AG04449 (cell line): ENCODE measurements at regions not wholly inside any gene's neighbourhood (a gene's known extent, or its start where the extent isn't known, plus 50 kb on each side); places are given as distances from the start of the nearest gene placed in this dataset.
"Not testable (repeated sequence)": the region's sequence is repeated elsewhere in the genome, so short reads cannot be mapped to it uniquely, and the experiment has no call there.

Experiments used
- CTCF ChIA-PET: fragments of 350-600 bp; formaldehyde crosslinking; extraction: SDS; loops from one replicate; lab custom pipeline; 2021; ENCODE audit warnings: antibody characterized with exemption; lab: Yijun Ruan, JAX
- POLR2A ChIA-PET: fragments of 400-600, 350-600 bp; formaldehyde crosslinking; extraction: SDS; loops from one replicate; lab custom pipeline; 2020; ENCODE audit warnings: antibody characterized with exemption, inconsistent platforms; lab: Yijun Ruan, JAX
- DNase-seq: peaks from one replicate; pipeline ENCODE4 v3.0.0-alpha.2; 2010; ENCODE audit warnings: low read depth, low spot score
- H3K4me3 ChIP-seq: 2 replicates; pipeline ENCODE4 v1.5.1; 2011; ENCODE audit warnings: low read depth, mild to moderate bottlenecking, control low read depth, low read length
- TF ChIP-seq, protein P1 (sequence below): IDR thresholded peaks from one replicate; pipeline ENCODE4 v1.5.1; 2011; ENCODE audit warnings: mild to moderate bottlenecking, moderate library complexity, low read length, control low read depth, inconsistent platforms; ENCODE audit not compliant: insufficient read depth; ENCODE audit errors: missing control alignments

DNA sequence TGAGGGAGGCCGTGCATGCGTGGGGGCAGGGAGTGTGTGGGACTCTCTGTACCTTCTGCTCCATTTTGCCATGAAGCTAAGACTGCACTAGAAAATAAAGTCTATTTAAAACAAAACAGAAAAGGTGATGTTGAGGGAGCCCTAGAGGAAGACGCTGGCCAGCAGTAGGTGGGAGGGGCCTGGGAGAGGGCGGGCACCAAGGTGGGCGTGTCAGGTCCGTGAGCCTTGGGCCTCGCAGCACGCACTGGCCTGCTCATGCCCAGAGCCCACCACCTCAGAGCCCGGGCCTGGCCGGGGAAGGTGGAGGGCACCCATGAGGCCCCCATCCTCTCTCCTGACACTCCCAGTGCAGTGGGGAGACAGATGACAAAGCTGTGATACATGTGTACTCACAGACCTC, 5408.3 kb upstream of the TPTE start:
- H3K4me3 ChIP-seq, DNase-seq, POLR2A ChIA-PET, CTCF ChIA-PET: not testable (repeated sequence)

- CTCF ChIA-PET, DNase-seq, POLR2A ChIA-PET, H3K4me3 ChIP-seq: not testable (repeated sequence)
Observed at GRCh38 chr21:5114468-5114867, 5406.9 kb upstream of the TPTE start.

- CTCF ChIA-PET, POLR2A ChIA-PET, H3K4me3 ChIP-seq, DNase-seq: not testable (repeated sequence)
Observed at GRCh38 chr21:5114893-5115645, 5406.3 kb upstream of the TPTE start.

DNA sequence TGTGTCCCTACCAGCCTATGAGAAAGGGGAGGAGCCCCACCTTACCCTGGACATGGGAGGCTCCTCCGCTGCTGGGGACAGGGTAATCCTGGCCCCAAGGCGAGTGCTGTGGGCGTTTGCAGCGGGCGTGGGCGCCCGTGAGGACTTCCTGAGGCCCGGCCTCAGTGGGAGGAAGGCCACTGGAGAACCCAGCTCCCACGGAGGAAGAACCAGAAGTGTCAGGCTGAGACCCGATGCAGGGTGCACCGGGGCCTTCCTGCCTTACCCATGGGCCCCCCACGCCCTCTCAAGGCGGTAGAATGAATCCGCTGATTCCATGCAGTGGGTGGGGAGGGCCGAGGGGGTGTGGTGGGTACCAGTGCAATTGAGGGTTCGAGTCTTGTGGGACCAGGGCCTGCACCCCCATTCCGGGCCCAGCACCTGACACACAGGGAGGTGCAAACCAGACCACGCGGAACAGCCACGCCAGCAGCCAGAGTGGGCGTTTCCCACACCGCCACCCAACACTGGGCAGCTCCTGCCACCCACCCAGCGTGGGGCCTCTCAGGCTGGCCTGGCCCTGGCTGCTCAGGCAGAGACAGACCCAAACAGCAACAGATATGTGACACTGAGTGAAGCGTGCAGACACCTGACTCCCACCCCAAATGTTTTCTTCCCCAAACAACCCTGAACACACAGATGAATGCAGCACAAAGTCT, 5405.6 kb upstream of the TPTE start:
- CTCF ChIA-PET, DNase-seq, POLR2A ChIA-PET, H3K4me3 ChIP-seq: not testable (repeated sequence)

- POLR2A ChIA-PET, DNase-seq, CTCF ChIA-PET, H3K4me3 ChIP-seq: not testable (repeated sequence)
Observed at GRCh38 chr21:5116344-5117123, 5404.8 kb upstream of the TPTE start.

DNA sequence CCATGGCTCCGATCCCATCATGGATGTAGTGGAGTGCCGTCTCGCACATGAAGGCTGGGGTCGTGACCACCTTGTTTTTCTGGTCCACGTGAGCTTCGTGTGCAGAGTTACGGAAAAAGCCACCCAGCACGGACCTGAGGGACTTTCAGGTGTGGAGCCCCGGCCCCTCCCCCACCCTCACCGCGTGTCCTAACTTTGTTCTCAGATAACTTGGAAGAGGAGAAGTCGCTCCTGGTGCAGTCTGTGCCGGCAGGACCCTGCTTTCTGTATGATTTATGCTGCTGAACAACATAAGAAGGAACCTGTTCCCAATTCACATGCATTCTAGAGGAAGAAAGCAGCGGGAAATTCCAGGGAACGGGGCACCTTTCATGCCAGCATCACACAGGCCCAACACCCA, 5404.2 kb upstream of the TPTE start:
- CTCF ChIA-PET, H3K4me3 ChIP-seq, DNase-seq, POLR2A ChIA-PET: not testable (repeated sequence)

- POLR2A ChIA-PET, H3K4me3 ChIP-seq, DNase-seq, CTCF ChIA-PET: not testable (repeated sequence)
Observed at GRCh38 chr21:5117666-5118295, 5403.6 kb upstream of the TPTE start.

- DNase-seq, CTCF ChIA-PET, POLR2A ChIA-PET: not testable (repeated sequence)
Observed at GRCh38 chr21:5118296-5118679, 5403.1 kb upstream of the TPTE start.

GRCh38 chr21:5119179-5119578, 5402.2 kb upstream of the TPTE start:
- CTCF ChIA-PET, DNase-seq, H3K4me3 ChIP-seq, POLR2A ChIA-PET: not testable (repeated sequence)

More at GRCh38 chr21:5118296-5118679, 5403.1 kb upstream of the TPTE start:
- not testable (repeated sequence) for H3K4me3 ChIP-seq

- H3K4me3 ChIP-seq, DNase-seq, CTCF ChIA-PET, POLR2A ChIA-PET: not testable (repeated sequence)
Observed at GRCh38 chr21:5121399-5121798, 5400.0 kb upstream of the TPTE start.

- CTCF ChIA-PET, POLR2A ChIA-PET, DNase-seq, H3K4me3 ChIP-seq: not testable (repeated sequence)
Observed at GRCh38 chr21:5121849-5122248, 5399.5 kb upstream of the TPTE start.

- H3K4me3 ChIP-seq, CTCF ChIA-PET, POLR2A ChIA-PET, DNase-seq: not testable (repeated sequence)
- TF ChIP-seq, protein P1, sequence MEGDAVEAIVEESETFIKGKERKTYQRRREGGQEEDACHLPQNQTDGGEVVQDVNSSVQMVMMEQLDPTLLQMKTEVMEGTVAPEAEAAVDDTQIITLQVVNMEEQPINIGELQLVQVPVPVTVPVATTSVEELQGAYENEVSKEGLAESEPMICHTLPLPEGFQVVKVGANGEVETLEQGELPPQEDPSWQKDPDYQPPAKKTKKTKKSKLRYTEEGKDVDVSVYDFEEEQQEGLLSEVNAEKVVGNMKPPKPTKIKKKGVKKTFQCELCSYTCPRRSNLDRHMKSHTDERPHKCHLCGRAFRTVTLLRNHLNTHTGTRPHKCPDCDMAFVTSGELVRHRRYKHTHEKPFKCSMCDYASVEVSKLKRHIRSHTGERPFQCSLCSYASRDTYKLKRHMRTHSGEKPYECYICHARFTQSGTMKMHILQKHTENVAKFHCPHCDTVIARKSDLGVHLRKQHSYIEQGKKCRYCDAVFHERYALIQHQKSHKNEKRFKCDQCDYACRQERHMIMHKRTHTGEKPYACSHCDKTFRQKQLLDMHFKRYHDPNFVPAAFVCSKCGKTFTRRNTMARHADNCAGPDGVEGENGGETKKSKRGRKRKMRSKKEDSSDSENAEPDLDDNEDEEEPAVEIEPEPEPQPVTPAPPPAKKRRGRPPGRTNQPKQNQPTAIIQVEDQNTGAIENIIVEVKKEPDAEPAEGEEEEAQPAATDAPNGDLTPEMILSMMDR, result peak; percentile 31
Observed at GRCh38 chr21:5123655-5124054, 5397.7 kb upstream of the TPTE start.

GRCh38 chr21:5128261-5128660, 5393.1 kb upstream of the TPTE start:
- POLR2A ChIA-PET, CTCF ChIA-PET, H3K4me3 ChIP-seq, DNase-seq: not testable (repeated sequence)

DNA sequence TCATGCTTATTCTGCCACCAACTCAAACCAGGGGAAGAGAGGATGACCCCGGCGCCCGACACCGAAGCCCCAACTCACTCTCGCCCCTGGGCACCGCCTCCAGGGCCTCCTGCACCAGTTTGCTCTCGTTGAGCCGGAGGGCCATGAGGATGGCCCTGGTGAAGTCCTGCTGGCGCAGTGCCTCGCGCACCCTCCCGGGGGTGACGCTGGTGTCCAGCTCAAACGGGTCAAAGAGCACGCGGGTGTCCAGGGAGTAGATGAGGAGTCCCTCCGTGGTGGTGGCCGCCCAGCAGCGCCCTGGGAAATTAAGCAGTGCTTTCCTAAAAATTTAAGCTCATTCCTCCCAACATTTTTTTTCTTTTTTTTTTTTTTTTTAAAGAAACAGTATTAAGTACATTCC, 5387.6 kb upstream of the TPTE start:
- POLR2A ChIA-PET, H3K4me3 ChIP-seq, CTCF ChIA-PET, DNase-seq: not testable (repeated sequence)

GRCh38 chr21:5136406-5136805, 5385.0 kb upstream of the TPTE start:
- CTCF ChIA-PET, POLR2A ChIA-PET, DNase-seq: not testable (repeated sequence)

More at GRCh38 chr21:5136406-5136805, 5385.0 kb upstream of the TPTE start:
- not testable (repeated sequence) for H3K4me3 ChIP-seq
